22Rv1 (cell line): ENCODE measurements at regions not wholly inside any gene's neighbourhood (a gene's known extent, or its start where the extent isn't known, plus 50 kb on each side); places are given as distances from the start of the nearest gene placed in this dataset.

Experiments used
- CTCF ChIP-seq: fragments of 450-650 bp; IDR thresholded peaks from 2 replicates; pipeline ENCODE4 v1.5.1; 2017; ENCODE audit warnings: mild to moderate bottlenecking
- ZFX ChIP-seq: fragments of 450-650 bp; IDR thresholded peaks from 2 replicates; pipeline ENCODE4 v1.6.1; 2017; ENCODE audit warnings: antibody characterized with exemption, borderline replicate concordance

- TF ChIP-seq CTCF (no peak), ZFX (no peak)
These were observed 843.8 kb upstream of the SPRY2 start for GRCh38 chr13:81184556-81185265.
